OCI-LY1 (cell line): ENCODE measurements at regions not wholly inside any gene's neighbourhood (a gene's known extent, or its start where the extent isn't known, plus 50 kb on each side); places are given as distances from the start of the nearest gene placed in this dataset.

Experiments used
- CTCF ChIP-seq: fragments of 200-600 bp; sonication (generic), shearing (Covaris generic); IDR thresholded peaks from 2 replicates; pipeline ENCODE4 v1.5.1; 2017; ENCODE audit warnings: mild to moderate bottlenecking, antibody characterized with exemption, low read length, moderate library complexity, mixed read lengths
- EZH2 ChIP-seq: fragments of 200-600 bp; sonication (generic), shearing (Covaris generic); IDR thresholded peaks from 2 replicates; pipeline ENCODE4 v1.8.0; 2017; ENCODE audit warnings: borderline replicate concordance, mixed run types, mild to moderate bottlenecking, antibody characterized with exemption, low read length, moderate library complexity, mixed read lengths

GRCh38 chr19:29311191-29311790 is 98.3 kb upstream of the UQCRFS1 start:
- no peak for TF ChIP-seq CTCF
- TF ChIP-seq EZH2, result no peak
